Activated T-cell treated with anti-CD3 and anti-CD28 coated beads for 24 hours (primary cell): ENCODE measurements at regions not wholly inside any gene's neighbourhood (a gene's known extent, or its start where the extent isn't known, plus 50 kb on each side); places are given as distances from the start of the nearest gene placed in this dataset.

Experiments used
- DNase-seq: peaks from one replicate; pipeline ENCODE4 v3.0.0-alpha.2; 2020; ENCODE audit warnings: low read depth

- DNase-seq, result no peak
These were observed 86.9 kb upstream of the PRR5 start for GRCh38 chr22:44615146-44615545.

- DNase-seq, result no peak
These were observed 88.8 kb upstream of the PRR5 start for GRCh38 chr22:44613196-44613595.

GRCh38 chr22:44611880-44612496 is 90.0 kb upstream of the PRR5 start:
- no peak for DNase-seq

DNA sequence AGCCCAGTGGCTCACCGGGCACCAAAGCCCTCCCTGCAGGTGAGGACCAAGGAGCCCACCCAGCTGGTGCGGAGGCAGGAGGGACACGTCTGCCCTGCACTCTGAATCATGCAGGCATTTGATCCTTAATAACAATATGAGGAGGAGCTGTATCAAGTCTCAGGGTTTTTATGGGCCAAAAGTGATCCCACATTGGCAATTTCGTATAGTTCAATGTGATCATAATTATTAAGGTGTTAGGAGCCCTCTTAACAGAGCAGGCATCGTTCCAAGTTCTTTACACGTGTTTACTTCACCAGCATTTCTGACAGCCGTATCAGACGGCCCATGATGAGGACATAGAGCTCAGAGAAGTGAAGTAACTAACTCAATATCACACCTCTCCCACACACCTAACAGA is 91.9 kb upstream of the PRR5 start:
- DNase-seq, result no peak

GRCh38 chr22:44609400-44609988 is 92.5 kb upstream of the PRR5 start:
- no peak for DNase-seq

GRCh38 chr22:44608597-44609399 is 93.2 kb upstream of the PRR5 start:
- no peak for DNase-seq

- DNase-seq, result no peak
These were observed 95.9 kb upstream of the PRR5 start for GRCh38 chr22:44606126-44606525.

GRCh38 chr22:44605486-44605885 is 96.5 kb upstream of the PRR5 start:
- DNase-seq, result no peak

DNA sequence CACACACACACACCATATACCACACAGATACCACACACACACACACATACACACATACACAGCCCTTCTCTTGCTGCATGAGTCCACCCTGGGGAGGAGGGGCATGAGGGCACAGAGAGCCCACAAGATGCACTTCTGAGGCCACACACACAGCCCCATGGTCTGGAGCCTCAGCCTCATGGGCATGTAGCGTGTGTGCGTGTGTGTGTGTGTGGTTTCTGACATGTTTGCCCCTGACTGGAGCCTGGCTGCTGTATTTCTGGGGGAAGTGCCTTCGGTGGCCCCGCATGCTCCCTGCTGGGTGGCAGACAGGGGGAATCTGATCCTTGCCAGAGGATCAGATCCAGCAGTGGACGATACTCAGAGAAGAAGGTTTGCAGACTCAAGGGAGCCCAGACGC is 97.0 kb upstream of the PRR5 start:
- no peak for DNase-seq

DNA sequence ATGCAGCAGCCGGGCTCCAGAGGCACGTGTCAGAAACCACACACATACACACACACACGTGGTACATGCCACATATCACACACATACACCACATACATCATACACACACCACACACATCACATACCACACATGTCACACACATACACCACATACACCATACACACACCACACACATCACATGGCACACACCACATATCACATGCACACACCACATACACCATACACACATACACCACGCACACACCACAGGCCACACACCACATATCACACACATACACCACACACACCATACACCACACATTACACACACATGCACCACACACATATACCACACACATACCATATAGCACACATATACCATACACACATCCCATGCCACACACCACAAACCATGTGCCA is 97.5 kb upstream of the PRR5 start:
- DNase-seq, result no peak

GRCh38 chr22:44603767-44604166 is 98.2 kb upstream of the PRR5 start:
- no peak for DNase-seq

- no peak for DNase-seq
These were observed 100.3 kb upstream of the PRR5 start for GRCh38 chr22:44601725-44602124.

DNA sequence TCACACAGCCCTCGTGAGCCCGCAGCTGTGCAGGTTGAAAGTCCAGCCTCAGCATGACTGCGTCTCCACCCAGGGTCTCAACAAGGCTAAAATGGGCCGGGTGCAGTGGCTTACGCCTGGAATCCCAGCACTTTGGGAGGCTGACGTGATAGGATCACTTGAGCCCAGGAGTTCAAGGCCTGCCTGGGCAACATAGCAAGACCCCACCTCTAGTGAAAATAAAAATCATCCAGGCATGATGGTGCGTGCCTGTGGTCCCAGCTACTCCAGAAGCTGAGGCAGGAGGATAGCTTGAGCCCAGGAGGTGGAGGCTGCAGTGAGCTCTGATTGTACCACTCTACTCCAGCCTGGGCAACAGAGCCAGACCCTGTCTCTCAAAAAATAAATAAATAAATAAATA is 100.8 kb upstream of the PRR5 start:
- no peak for DNase-seq

DNA sequence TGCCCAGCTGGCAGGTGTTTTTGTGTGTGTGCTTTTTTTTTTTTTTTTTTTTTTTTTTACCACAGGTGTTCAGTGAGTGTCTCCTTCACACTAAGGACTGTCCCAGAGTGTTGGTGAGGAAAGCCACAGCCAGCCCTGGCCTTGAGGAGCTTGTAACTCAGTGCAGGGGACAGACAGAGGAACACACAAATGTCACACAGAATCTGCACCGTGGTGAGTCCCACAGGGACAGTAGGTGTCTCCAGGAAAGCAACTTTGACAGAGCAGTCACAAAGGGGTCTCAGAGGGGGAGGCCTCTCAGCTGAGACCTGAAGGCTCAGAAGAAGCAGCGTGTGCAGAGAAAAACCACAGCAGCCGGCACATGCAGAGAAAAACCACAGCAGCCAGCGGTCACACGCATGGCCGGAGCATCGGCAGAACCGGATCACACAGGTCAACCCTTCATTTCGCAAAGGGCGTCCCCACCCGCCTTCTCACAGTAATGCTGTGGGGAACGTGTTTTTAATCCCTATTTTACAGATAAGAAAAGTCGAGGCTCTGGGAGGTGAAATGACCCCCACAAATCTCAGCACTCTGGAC is 101.7 kb upstream of the PRR5 start:
- DNase-seq, result no peak

DNA sequence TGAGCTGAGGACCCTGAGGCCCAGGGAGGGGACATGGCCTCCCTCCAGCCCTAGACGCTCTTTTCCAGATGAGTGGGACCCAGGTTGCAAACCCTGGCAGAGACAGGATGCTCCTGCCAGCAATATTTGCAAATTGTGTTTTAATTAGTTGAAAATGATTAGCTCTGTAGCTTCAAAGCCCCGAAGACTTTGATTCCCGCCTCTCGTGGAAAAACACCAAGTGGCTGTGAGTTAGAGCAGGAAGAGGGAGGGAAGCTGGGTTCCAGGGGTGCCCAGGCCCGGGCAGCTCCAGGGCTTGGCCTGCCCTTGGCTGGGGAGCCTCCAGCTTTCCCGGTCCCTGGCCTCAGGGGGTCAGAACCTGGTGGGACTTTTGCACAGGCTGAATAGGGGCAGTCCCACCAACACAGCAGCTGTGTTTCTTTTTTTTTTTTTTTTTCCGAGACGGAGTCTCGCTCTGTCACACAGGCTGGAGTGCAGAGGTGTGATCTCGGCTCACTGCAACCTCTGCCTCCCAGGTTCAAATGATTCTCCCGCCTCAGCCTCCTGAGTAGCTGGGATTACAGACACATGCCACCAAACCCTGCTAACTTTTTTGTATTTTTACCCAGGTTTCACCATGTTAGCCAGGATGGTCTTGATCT is 101.6 kb upstream of the RTL6 start:
- DNase-seq, result no peak

DNA sequence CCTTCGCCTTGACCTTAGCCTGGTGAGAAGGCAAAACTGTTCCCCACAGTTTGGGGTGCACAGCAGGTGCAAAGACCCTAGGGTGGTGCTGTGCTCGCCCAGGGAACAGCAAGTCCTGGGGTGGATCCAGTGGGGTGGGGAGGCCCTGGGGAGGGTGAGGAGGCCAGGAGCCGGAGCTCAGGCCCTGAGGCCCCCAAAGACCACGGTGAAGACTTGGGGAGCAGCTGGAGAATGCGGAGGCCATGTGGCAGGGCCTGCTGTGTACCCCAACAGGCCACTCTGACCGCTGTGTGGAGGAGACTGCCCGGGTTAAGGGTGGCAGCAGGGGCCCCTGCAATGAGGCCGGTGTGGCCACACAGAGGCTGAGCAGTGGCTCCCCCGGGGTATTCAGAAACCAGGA is 101.1 kb upstream of the RTL6 start:
- no peak for DNase-seq

- DNase-seq, result no peak
These were observed 99.6 kb upstream of the RTL6 start for GRCh38 chr22:44597616-44598015.

GRCh38 chr22:44596396-44597125 is 98.5 kb upstream of the RTL6 start:
- DNase-seq, result no peak

DNA sequence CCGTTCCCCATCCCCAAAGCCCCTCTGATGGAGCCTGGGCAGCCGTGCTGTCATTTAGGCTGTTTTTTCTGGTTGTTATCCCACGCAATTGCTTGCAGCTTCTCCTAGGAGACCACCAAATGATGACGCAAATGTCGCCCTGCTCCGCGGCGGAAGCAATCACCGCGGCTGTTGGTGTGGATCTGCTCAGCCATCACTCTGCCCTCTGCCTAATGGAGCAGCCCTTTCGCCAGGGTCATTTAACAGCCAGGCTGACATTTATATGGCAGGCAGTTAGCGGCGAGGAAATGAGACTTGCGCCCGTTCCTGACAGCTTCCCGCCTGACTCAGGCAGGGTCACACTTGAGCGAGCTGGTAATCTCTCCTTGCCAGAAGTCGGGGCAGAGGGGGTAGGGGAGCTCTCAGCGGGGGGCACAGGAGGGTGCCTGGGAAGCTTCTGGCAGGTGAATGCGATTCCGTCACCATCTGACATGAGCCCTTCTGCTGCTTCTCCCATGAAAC is 97.9 kb upstream of the RTL6 start:
- DNase-seq, result no peak

DNA sequence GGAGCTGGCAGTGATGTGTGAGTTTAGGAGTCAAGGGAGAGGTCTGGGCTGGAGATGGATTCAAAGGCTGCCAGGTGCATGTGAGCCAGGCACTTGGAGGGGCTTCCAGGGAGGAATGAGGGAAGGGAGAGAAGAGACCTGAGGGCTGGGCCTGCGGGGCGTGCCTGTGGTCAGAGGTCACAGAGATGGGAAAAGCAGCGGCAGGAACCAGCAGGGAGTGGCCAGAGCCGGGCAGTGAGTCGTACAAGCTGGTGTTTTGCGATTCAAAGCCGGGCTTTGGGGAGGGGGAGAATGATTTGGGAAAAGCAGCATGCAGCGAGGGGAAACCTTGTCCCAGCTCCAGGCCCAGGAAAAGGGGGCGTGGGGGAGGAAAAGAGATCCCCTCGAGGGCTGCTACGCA is 96.9 kb upstream of the RTL6 start:
- DNase-seq, result no peak

DNA sequence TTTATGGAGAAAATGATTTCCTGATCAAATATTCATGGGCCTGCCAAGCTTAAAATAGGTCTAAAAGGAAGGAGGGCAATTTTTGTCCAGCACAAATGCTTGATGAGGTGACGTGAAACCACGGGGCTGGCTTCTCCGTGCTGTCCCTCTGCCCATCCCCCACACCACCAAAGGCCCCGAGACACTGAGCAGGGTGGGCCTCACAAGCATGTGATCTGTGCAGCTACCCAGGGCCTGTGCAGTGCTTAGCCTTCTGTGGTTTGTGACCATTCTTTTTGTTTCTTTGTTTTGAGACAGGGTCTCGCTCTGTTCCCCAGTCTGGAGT is 94.8 kb upstream of the RTL6 start:
- no peak for DNase-seq
